Activated CD4-positive, CD25-positive, alpha-beta regulatory T cell treated with anti-CD3 and anti-CD28 coated beads, Interleukin-2, amount 50 U/mL, for 24 hours (primary cell): ENCODE measurements at regions not wholly inside any gene's neighbourhood (a gene's known extent, or its start where the extent isn't known, plus 50 kb on each side); places are given as distances from the start of the nearest gene placed in this dataset.
"Not testable (repeated sequence)": the region's sequence is repeated elsewhere in the genome, so short reads cannot be mapped to it uniquely, and the experiment has no call there.

ENCODE experiments used
- ATAC-seq, 2 donors: fragments of 150-1000 bp; cut with Tn5 transposase; one replicate each; pipeline ENCODE4 v1.10.0; 2021; ENCODE audit warnings: mild to moderate bottlenecking in 1 of 2, moderate library complexity in 1 of 2

DNA sequence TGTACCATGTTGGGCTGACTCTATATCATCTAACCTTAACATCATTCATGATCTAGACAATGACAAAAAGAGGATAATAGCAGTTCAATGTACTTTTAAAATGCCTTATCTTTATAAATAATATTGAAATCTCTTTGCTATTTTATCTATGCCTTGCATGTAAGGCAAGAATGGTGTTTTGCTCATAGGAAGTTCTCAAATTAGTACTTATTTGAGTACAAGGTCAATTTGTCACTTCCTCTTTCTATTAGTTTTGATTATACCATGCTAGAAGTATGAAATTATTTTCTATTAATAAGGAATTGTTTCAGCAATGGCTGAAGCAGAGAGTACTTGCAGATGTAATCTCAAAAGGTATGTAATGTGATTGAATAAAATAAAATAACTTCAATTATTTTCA is 1285.4 kb upstream of the TENM4 start:
- ATAC-seq, result no peak

GRCh38 chr11:80724366-80724765 is 1283.5 kb upstream of the TENM4 start:
- no peak for ATAC-seq

GRCh38 chr11:80722629-80723028 is 1281.8 kb upstream of the TENM4 start:
- no peak for ATAC-seq

DNA sequence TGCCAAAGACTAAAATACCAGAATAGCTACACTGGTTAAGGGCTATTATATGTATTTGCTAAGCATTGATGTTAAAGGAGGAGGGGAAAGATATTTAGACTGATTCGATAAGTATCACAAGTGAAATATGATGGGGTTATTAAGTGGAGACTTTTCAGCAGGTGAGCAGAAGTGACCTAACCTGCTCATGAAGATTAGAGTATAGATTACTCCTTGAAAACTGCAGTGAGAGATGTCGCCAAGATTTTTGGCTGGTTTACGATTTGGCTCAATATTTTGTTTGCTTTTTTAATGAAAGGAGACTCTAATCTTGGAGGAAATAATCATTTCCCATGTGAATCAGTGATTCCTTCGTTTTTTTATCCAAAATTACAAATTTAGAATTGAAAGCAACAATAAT is 1279.5 kb upstream of the TENM4 start:
- ATAC-seq, result no peak

DNA sequence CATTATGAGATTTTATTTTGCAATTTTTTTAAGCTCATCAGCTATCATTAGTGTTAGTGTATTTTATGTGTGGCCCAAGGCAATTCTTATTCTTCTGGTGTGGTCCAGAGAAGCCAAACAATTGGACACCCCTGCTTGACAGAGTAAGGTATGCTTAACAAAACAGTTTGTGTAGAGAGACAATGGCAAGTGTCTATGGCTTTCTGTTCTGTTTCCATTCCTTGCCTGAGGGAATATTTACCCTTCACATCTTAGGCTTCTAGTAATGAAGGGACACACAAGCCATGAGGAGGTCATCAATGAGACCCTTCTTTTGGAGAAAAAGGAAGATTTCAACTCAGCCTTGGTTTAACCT is 1278.4 kb upstream of the TENM4 start:
- no peak for ATAC-seq

DNA sequence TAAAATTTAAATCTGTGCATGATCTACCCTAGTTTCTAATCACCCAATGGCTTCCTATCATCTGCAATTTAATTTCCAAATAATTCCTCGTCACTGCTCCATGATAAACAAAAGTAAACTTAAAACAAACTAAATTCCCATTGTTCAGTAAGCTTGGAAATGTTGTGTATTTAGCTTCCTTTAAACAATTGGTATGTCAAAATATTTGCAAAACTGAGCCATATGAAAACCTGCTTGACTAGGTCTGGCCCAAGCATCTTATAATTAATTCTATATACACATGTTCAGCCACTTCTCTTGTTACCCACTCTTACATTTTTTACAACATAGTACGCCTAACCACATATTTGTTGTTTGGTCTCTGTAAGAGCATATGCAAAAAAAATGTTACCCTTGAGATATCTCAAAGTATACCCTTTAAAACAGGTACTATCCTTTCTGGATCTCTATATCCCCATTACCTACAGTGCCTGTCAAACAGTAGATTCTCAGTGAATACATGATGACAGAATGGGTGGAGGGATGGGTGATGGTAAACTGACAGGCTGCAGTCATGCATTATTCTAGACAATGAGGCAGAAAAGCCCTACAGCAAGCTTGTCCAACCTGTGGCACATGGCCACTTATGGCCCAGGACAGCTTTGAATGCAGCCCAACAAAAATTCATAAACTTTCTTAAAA is 1277.9 kb upstream of the TENM4 start:
- ATAC-seq, result no peak

DNA sequence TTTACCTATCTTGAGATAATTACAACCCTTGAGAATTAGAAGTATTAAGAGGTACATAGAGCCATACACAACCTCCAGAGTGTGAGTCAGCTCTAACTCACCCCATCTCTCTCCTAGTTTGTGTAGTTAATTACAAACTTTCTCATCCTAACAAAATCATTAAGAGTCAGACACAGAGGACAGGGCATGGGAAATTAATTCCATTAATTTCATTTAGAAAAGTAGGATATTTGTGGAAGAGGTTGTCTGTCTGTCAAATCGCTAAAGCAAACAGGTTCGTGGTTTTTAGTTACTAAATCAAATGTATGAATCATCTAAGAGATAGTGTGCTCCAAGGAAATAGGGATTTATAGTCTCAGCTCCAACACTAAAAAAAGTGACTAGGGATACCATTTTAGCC is 1261.4 kb upstream of the TENM4 start:
- no peak for ATAC-seq

GRCh38 chr11:80700386-80700785 is 1259.6 kb upstream of the TENM4 start:
- no peak for ATAC-seq

DNA sequence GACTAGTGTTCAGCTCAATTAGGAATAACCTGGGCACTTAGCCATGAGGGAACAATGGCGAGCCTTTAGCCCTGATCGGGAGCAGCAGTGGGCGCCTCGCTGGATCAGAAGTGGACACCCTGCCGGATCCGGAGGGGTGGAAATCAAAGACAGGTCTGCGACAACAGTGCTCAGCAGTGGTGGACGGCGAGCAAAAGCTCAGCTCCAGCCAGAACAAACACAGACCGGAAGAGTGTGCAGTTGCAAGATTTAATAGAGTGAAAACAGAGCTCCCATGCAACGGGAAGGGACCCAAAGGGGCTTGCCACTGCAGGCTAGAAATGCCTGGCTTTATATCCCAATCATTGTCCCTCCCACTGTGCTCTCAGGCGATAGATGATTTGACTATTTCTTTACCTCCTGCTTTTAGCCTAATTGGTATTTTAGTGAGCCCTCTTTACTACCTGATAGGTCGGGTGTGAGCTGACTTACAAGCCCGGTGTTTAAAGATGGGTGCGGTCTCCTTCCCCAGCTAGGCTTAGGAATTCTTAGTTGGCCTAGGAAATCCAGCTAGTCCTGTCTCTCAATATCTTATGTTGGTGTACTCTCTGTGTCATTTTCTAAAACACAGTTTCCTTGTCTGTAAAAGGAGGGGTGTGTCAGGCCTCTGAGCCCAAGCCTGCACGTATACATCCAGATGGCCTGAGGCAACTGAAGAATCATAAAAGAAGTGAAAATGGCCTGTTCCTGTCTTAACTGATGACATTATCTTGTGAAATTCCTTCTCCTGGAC is 1258.8 kb upstream of the TENM4 start:
- ATAC-seq, result not testable (repeated sequence)

- no peak for ATAC-seq
Measured at GRCh38 chr11:80698637-80699036, 1257.8 kb upstream of the TENM4 start.

- ATAC-seq, result no peak
Measured at GRCh38 chr11:80694385-80694784, 1253.6 kb upstream of the TENM4 start.

GRCh38 chr11:80687941-80688340 is 1247.1 kb upstream of the TENM4 start:
- no peak for ATAC-seq

GRCh38 chr11:80686889-80687288 is 1246.1 kb upstream of the TENM4 start:
- no peak for ATAC-seq

- no peak for ATAC-seq
Measured at GRCh38 chr11:80673566-80673965, 1232.7 kb upstream of the TENM4 start.

DNA sequence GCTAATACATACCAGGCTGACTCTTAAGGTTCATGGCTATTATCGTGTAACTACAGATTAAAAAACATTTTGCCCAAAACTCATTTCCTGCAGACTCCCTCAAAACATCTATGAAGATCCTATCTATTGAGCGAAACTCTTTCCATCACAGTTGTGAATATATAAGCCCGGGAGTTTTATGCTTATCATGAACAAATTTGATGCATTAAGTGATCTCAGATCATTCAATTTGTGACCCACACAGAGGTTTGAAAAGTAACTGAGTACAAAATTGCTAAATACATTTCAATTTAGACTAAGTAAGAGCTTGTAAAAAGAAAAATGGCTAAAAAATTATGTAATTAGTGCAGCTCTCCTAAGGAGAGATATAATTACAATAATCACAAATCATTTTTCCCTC is 1228.8 kb upstream of the TENM4 start:
- ATAC-seq, result no peak

DNA sequence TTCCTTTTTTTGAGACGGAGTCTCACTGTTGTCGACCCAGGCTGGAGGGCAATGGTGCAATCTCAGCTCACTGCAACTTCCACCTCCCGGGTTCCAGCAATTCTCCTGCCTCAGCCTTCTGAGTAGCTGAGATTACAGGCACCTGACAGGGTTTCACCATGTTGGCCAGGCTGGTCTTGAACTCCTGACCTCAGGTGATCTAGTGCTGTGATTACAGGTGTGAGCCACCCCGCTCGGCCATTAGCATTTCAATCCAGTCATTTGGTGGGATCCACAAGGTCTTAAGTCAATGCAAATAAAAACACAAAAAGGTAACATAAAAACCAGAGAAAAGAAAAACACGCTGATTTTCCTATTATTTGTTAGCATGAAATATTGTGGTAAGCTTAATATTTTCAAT is 1227.2 kb upstream of the TENM4 start:
- ATAC-seq, result no peak

DNA sequence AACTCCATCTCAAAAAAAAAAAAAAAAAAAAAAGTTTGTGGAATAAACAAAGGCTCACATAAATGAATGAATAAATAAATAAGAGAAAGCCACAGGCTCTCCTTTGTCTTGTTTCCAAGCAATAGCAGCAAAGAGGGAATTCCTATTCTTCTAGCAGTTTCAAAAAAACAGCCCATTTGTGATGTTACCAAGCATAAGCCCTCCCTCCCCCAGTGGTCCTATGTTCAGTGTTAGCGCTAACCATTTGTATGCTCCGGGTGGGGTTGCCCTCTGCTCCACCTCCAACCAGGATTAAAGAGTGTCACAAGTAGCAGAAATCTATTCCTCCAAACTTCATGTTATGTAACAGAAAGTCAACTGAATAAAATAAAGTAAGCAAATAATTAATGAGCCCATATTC is 1215.0 kb upstream of the TENM4 start:
- ATAC-seq, result no peak

- no peak for ATAC-seq
Measured at GRCh38 chr11:80650966-80651365, 1210.1 kb upstream of the TENM4 start.

GRCh38 chr11:80649186-80649585 is 1208.4 kb upstream of the TENM4 start:
- ATAC-seq, result no peak

GRCh38 chr11:80638296-80638695 is 1197.5 kb upstream of the TENM4 start:
- ATAC-seq, result no peak

DNA sequence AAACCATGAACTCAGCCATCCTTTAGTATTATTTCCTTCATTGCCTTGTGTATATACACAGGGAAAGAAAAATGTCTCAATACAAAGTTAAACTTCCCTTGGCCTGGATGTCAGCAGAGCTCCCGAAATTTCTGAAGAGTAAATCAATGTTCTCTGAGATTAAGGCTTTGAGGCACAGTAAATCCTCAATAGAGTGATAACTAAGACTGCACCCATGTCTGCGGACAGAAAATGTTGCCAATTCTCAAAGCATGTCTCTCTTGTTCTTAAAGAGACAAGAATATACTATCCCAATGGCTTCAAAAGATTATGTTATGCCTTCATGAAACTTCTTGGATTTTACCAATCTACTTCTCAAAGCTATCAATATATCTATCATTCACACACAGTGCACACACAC is 1196.7 kb upstream of the TENM4 start:
- ATAC-seq, result no peak

- no peak for ATAC-seq
Measured at GRCh38 chr11:80636999-80637398, 1196.2 kb upstream of the TENM4 start.

GRCh38 chr11:80635178-80635577 is 1194.3 kb upstream of the TENM4 start:
- no peak for ATAC-seq

DNA sequence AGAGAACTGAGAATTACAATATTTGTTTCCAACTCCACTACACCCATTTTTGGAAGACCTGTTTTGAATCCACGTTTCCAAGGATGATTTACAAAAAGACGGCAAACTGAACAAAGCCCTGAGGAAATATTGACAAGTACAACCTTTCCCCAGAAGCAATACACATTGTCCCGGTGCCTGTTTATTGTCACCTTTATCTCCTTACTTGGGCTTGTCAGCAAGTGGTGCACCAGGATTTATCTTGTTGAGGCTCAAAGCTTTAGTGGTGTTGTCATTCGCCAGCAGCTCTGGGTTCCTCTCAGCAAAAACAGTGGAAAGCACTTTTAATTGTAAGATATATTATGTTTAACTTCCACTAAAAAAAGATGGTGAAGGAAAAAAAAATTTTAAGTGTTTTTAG is 1191.9 kb upstream of the TENM4 start:
- ATAC-seq, result no peak

DNA sequence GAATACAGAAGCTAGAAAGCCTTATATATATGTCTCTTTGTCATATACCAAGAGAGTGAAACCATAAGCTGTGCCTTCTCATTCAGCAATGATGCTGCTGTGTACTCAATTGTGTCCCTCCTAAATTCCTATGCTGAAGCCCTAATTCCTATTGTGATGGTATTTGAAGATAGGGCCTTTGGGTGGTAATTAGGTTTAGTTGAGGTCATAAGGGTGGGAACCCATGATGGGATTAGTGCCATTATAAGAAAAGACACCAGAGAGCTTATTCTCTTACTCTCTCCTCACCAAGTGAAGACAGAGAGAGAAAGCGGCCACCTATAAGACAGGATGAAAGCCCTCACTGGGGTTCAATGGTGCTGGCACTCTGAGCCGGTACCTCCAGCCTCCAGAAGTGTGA is 1191.3 kb upstream of the TENM4 start:
- no peak for ATAC-seq
